H1 (cell line): ENCODE measurements at regions not wholly inside any gene's neighbourhood (a gene's known extent, or its start where the extent isn't known, plus 50 kb on each side); places are given as distances from the start of the nearest gene placed in this dataset.

Experiments
- CTCF ChIA-PET: fragments of 300-600 bp; sonication (Branson Sonifier 250); formaldehyde crosslinking; loops from one replicate; lab custom pipeline; 2021; ENCODE audit not compliant: partially characterized antibody; lab: Charles Lee
- POLR2A ChIA-PET: fragments of 300-600 bp; sonication (Branson Sonifier 250); formaldehyde crosslinking; loops from one replicate; lab custom pipeline; 2021; ENCODE audit warnings: inconsistent platforms; ENCODE audit not compliant: partially characterized antibody; lab: Charles Lee
- DNase-seq, 2 experiments: peaks; one replicate each; pipeline versions ENCODE4 v3.0.0 to v3.0.0-alpha.2; 2010 to 2022; ENCODE audit warnings: low spot score in 2 of 2, low read depth in 1 of 2, mixed read lengths in 1 of 2
- FAIRE-seq: peaks from 2 replicates; lab custom pipeline; 2011; peaks lifted over from hg19 to GRCh38; lab: Jason Lieb, UNC
- H2AFZ ChIP-seq: 2 replicates; pipeline ENCODE4 v1.8.1; 2012; ENCODE audit warnings: low read length, inconsistent platforms
- H2AK5ac ChIP-seq: 2 replicates; pipeline ENCODE4 v1.6.1; 2013; ENCODE audit warnings: low read depth, low read length
- H2BK120ac ChIP-seq: replicated peaks from 2 replicates; pipeline ENCODE3; 2013; ENCODE audit warnings: low read depth, low read length, inconsistent platforms
- H2BK12ac ChIP-seq: 2 replicates; pipeline ENCODE4 v1.6.1; 2013; ENCODE audit warnings: low read depth, low read length
- H2BK15ac ChIP-seq: 2 replicates; pipeline ENCODE4 v1.6.1; 2013; ENCODE audit warnings: low read length
- H2BK20ac ChIP-seq: 2 replicates; pipeline ENCODE4 v1.6.1; 2013; ENCODE audit warnings: low read length
- H2BK5ac ChIP-seq: 2 replicates; pipeline ENCODE4 v1.6.1; 2013; ENCODE audit warnings: low read depth, low read length
- H3K14ac ChIP-seq: 2 replicates; pipeline ENCODE4 v1.6.1; 2013; ENCODE audit warnings: inconsistent platforms; ENCODE audit not compliant: insufficient read length
- H3K18ac ChIP-seq: 2 replicates; pipeline ENCODE4 v1.6.1; 2013; ENCODE audit warnings: low read length; ENCODE audit errors: extremely low read depth
- H3K23ac ChIP-seq: 2 replicates; pipeline ENCODE4 v1.6.1; 2013; ENCODE audit warnings: inconsistent platforms; ENCODE audit not compliant: insufficient read length
- H3K23me2 ChIP-seq: 2 replicates; pipeline ENCODE4 v1.6.1; 2013; ENCODE audit warnings: low read depth, low read length
- H3K27ac ChIP-seq: 2 replicates; pipeline ENCODE4 v1.6.1; 2011; ENCODE audit warnings: low read depth, low read length, inconsistent platforms
- H3K27me3 ChIP-seq, 4 experiments: replicated peaks in 1 of 4; 1 replicate in 1 of 4; 2 replicates in 3 of 4; pipeline versions ENCODE4 v1.6.1 to v1.8.1; 2011 to 2013; ENCODE audit warnings: low read length in 3 of 4, mild to moderate bottlenecking in 3 of 4, inconsistent platforms in 2 of 4, mixed read lengths in 2 of 4, moderate library complexity in 1 of 4; ENCODE audit not compliant: control insufficient read depth in 3 of 4, insufficient read depth in 3 of 4; ENCODE audit errors: extremely low read depth in 1 of 4
- H3K36me3 ChIP-seq, 4 experiments: 2 replicates each; pipeline versions ENCODE4 v1.6.1 to v1.8.1; 2011 to 2013; ENCODE audit warnings: mild to moderate bottlenecking in 4 of 4, low read length in 3 of 4, moderate library complexity in 2 of 4, control low read depth in 1 of 4, inconsistent platforms in 1 of 4; ENCODE audit not compliant: insufficient read depth in 4 of 4, control insufficient read depth in 2 of 4
- H3K4ac ChIP-seq: replicated peaks from 2 replicates; pipeline ENCODE3; 2013; ENCODE audit warnings: low read length, low read depth, mixed read lengths, inconsistent platforms; ENCODE audit not compliant: insufficient read length
- H3K4me1 ChIP-seq, 4 experiments: replicated peaks in 1 of 4; 1 replicate in 1 of 4; 2 replicates in 3 of 4; pipeline versions ENCODE4 v1.6.1 to v1.8.1; 2011 to 2013; ENCODE audit warnings: low read length in 3 of 4, inconsistent platforms in 2 of 4, mixed read lengths in 1 of 4; ENCODE audit not compliant: insufficient read depth in 4 of 4, control insufficient read depth in 3 of 4
- H3K4me2 ChIP-seq, 2 experiments: 2 replicates each; pipeline versions ENCODE4 v1.6.1 to v1.8.1; 2011 to 2013; ENCODE audit warnings: low read depth in 2 of 2, low read length in 2 of 2, control low read depth in 1 of 2, inconsistent platforms in 1 of 2, mild to moderate bottlenecking in 1 of 2; ENCODE audit not compliant: insufficient read depth in 1 of 2
- H3K4me3 ChIP-seq, 4 experiments: fragments of 200-600, 300-600 bp in 1 of 4; sonication (generic), shearing (Covaris generic), sonication (Bioruptor Twin) in 1 of 4; 2 replicates each; pipeline versions ENCODE4 v1.5.1 to v1.8.1; 2011 to 2016; ENCODE audit warnings: low read length in 4 of 4, low read depth in 3 of 4, control low read depth in 2 of 4, inconsistent platforms in 2 of 4, mild to moderate bottlenecking in 2 of 4, mixed read lengths in 1 of 4, moderate library complexity in 1 of 4; ENCODE audit not compliant: insufficient read depth in 2 of 4; ENCODE audit errors: extremely low read depth in 1 of 4
- H3K56ac ChIP-seq: replicated peaks from 2 replicates; pipeline ENCODE3; 2013; ENCODE audit warnings: low read depth, mild to moderate bottlenecking, mixed read lengths, low read length, inconsistent platforms; ENCODE audit not compliant: insufficient read length
- H3K79me1 ChIP-seq: 2 replicates; pipeline ENCODE4 v1.6.1; 2013; ENCODE audit warnings: low read depth, low read length, control low read depth
- H3K79me2 ChIP-seq, 2 experiments: 2 replicates each; pipeline versions ENCODE4 v1.6.1 to v1.8.1; 2012 to 2013; ENCODE audit warnings: low read length in 2 of 2, mild to moderate bottlenecking in 2 of 2, inconsistent platforms in 1 of 2; ENCODE audit not compliant: insufficient read depth in 2 of 2, control insufficient read depth in 1 of 2
- H3K9ac ChIP-seq, 4 experiments: replicated peaks in 1 of 4; 1 replicate in 1 of 4; 2 replicates in 3 of 4; pipeline versions ENCODE4 v1.6.1 to v1.8.1; 2011 to 2013; ENCODE audit warnings: low read depth in 3 of 4, low read length in 3 of 4, control low read depth in 2 of 4, mild to moderate bottlenecking in 2 of 4, moderate library complexity in 2 of 4, inconsistent platforms in 1 of 4; ENCODE audit errors: extremely low read depth in 1 of 4
- H3K9me3 ChIP-seq, 2 experiments: 2 replicates each; pipeline versions ENCODE4 v1.6.1 to v1.8.1; 2012 to 2013; ENCODE audit warnings: mild to moderate bottlenecking in 2 of 2, moderate library complexity in 2 of 2, control low read depth in 1 of 2, inconsistent platforms in 1 of 2, low read depth in 1 of 2, low read length in 1 of 2, mixed read lengths in 1 of 2; ENCODE audit not compliant: insufficient read depth in 2 of 2
- H4K20me1 ChIP-seq, 2 experiments: replicated peaks in 1 of 2; 2 replicates each; pipeline versions ENCODE3 to v1.8.1; 2011 to 2013; ENCODE audit warnings: inconsistent platforms in 2 of 2, low read length in 2 of 2, mild to moderate bottlenecking in 1 of 2; ENCODE audit not compliant: insufficient read depth in 2 of 2, control insufficient read depth in 1 of 2
- H4K5ac ChIP-seq: 2 replicates; pipeline ENCODE4 v1.6.1; 2013; ENCODE audit warnings: low read length, low read depth, mixed read lengths, inconsistent platforms; ENCODE audit not compliant: insufficient read length
- H4K8ac ChIP-seq: 2 replicates; pipeline ENCODE4 v1.8.0; 2013; ENCODE audit warnings: mild to moderate bottlenecking, moderate library complexity, low read length, inconsistent platforms; ENCODE audit not compliant: insufficient read depth; ENCODE audit errors: extremely low read depth
- H4K91ac ChIP-seq: replicated peaks from 2 replicates; pipeline ENCODE3; 2013; ENCODE audit warnings: low read length, mixed read lengths, inconsistent platforms; ENCODE audit not compliant: insufficient read length
- BRCA1 ChIP-seq: IDR thresholded peaks from 2 replicates; pipeline ENCODE4 v1.6.1; 2012; ENCODE audit warnings: low read depth, low read length, improper control_type of control experiment
- CEBPB ChIP-seq: IDR thresholded peaks from 2 replicates; pipeline ENCODE4 v1.6.1; 2012; ENCODE audit warnings: low read depth, low read length
- CHD1 ChIP-seq: IDR thresholded peaks from 2 replicates; pipeline ENCODE4 v1.6.1; 2012; ENCODE audit warnings: low read depth, low read length, improper control_type of control experiment
- EGR1 ChIP-seq: IDR thresholded peaks from 2 replicates; pipeline ENCODE4 v1.6.1; 2011; ENCODE audit warnings: low read depth, low read length, borderline replicate concordance
- FOSL1 ChIP-seq: IDR thresholded peaks from 2 replicates; pipeline ENCODE4 v1.6.1; 2011; ENCODE audit warnings: mild to moderate bottlenecking, low read depth, low read length, moderate library complexity; ENCODE audit not compliant: insufficient read depth
- GTF2F1 ChIP-seq: IDR thresholded peaks from 2 replicates; pipeline ENCODE4 v1.6.1; 2012; ENCODE audit warnings: low read depth, low read length, improper control_type of control experiment, borderline replicate concordance
- JUND ChIP-seq: IDR thresholded peaks from 2 replicates; pipeline ENCODE4 v1.6.1; 2011; ENCODE audit warnings: mild to moderate bottlenecking, improper control_type of control experiment, low read length
- KDM5A ChIP-seq: fragments of 200-600 bp; IDR thresholded peaks from 2 replicates; pipeline ENCODE4 v1.7.1; 2012; ENCODE audit warnings: mild to moderate bottlenecking, low read length, inconsistent platforms, mixed read lengths
- MAFK ChIP-seq: IDR thresholded peaks from 2 replicates; pipeline ENCODE4 v1.6.1; 2012; ENCODE audit warnings: low read depth, mild to moderate bottlenecking, improper control_type of control experiment, low read length
- POU5F1 ChIP-seq: IDR thresholded peaks from 2 replicates; pipeline ENCODE4 v1.6.1; 2011; ENCODE audit warnings: low read depth, mild to moderate bottlenecking, low read length, moderate library complexity
- RFX5 ChIP-seq: IDR thresholded peaks from 2 replicates; pipeline ENCODE4 v1.6.1; 2011; ENCODE audit warnings: low read depth, low read length, improper control_type of control experiment, borderline replicate concordance
- RNF2 ChIP-seq: fragments of 200-900, 300-1000 bp; sonication (generic); IDR thresholded peaks from 2 replicates; pipeline ENCODE4 v1.7.1; 2016; ENCODE audit warnings: borderline replicate concordance, low read depth, mild to moderate bottlenecking, antibody characterized with exemption, low read length; ENCODE audit not compliant: poor library complexity, severe bottlenecking; ENCODE audit errors: missing control alignments
- SAP30 ChIP-seq: fragments of 300-600 bp; sonication (generic); IDR thresholded peaks from 2 replicates; pipeline ENCODE4 v1.7.1; 2012; ENCODE audit warnings: low read length, moderate library complexity, mild to moderate bottlenecking, inconsistent platforms; ENCODE audit not compliant: insufficient read depth, insufficient replicate concordance
- SUZ12 ChIP-seq: fragments of 200-600 bp; sonication (generic); IDR thresholded peaks from 2 replicates; pipeline ENCODE4 v1.6.1; 2012; ENCODE audit warnings: mild to moderate bottlenecking, inconsistent platforms, low read length, moderate library complexity, mixed read lengths
- USF2 ChIP-seq: IDR thresholded peaks from 2 replicates; pipeline ENCODE4 v1.6.1; 2011; ENCODE audit warnings: low read length, improper control_type of control experiment
- YY1 ChIP-seq: IDR thresholded peaks from 2 replicates; pipeline ENCODE4 v1.6.1; 2011; ENCODE audit warnings: low read depth, mild to moderate bottlenecking, low read length

GRCh38 chr14:41409806-41410205, 196.9 kb upstream of the LRFN5 start:
- Histone ChIP-seq H3K14ac (no peak overlapping the region), H4K91ac (no peak overlapping the region), H3K23me2 (no peaks in the 10 kb centered on the region), H3K23ac (no peak overlapping the region), H2AK5ac (no peak overlapping the region), H2AFZ (no peak overlapping the region), H2BK20ac (no peak overlapping the region), H4K20me1 (no peaks in the 10 kb centered on the region), H2BK12ac (no peak overlapping the region), H2BK15ac (no peak overlapping the region), H3K36me3 (no peaks in the 10 kb centered on the region), H3K9me3 (no peaks in the 10 kb centered on the region), H3K4me3 (no peak overlapping the region), H4K5ac (no peak overlapping the region), H3K27ac (no peak overlapping the region), H3K4ac (no peak overlapping the region), H2BK120ac (no peak overlapping the region), H3K9ac (no peak overlapping the region), H4K8ac (no peak overlapping the region), H2BK5ac (no peak overlapping the region), H3K79me1 (no peaks in the 10 kb centered on the region), H3K79me2 (no peaks in the 10 kb centered on the region), H3K4me1 (no peaks in the 10 kb centered on the region), H3K18ac (no peak overlapping the region), H3K27me3 (no peaks in the 10 kb centered on the region), H3K56ac (no peak overlapping the region), H3K4me2 (no peak overlapping the region)
- ChIA-PET CTCF (interaction anchor here (2.3 kb wide), 1 partner anchor 9 kb away, joined by 5 read pairs; no protein-coding TSS in a partner anchor), POLR2A (no interaction called here)
- no peak for DNase-seq
- no peak for FAIRE-seq
- TF ChIP-seq CEBPB (no peak), SAP30 (no peak), JUND (no peak), CHD1 (no peak), SUZ12 (no peak), MAFK (no peak), RNF2 (no peak), USF2 (no peak), POU5F1 (no peak), YY1 (no peak), FOSL1 (no peak), GTF2F1 (no peak), KDM5A (no peak), RFX5 (no peak), EGR1 (no peak), BRCA1 (no peak)
